Loucy (cell line): ENCODE measurements at regions not wholly inside any gene's neighbourhood (a gene's known extent, or its start where the extent isn't known, plus 50 kb on each side); places are given as distances from the start of the nearest gene placed in this dataset.

Experiments used
- CTCF ChIP-seq: fragments of 200-600 bp; sonication (generic); conservative IDR thresholded peaks from 2 replicates; pipeline ENCODE4 v1.5.1; 2014; ENCODE audit warnings: mild to moderate bottlenecking, antibody characterized with exemption, low read length
- EZH2phosphoT487 ChIP-seq: fragments of 200-600 bp; IDR thresholded peaks from 2 replicates; pipeline ENCODE4 v1.6.1; 2018; ENCODE audit warnings: antibody characterized with exemption, mild to moderate bottlenecking, moderate library complexity, borderline replicate concordance

- TF ChIP-seq CTCF (no peak), EZH2phosphoT487 (no peak)
Observed at GRCh38 chr7:35548291-35548690, 146.6 kb downstream of the HERPUD2 start.
